NCI-H748 (cell line): ENCODE measurements at regions not wholly inside any gene's neighbourhood (a gene's known extent, or its start where the extent isn't known, plus 50 kb on each side); places are given as distances from the start of the nearest gene placed in this dataset.

Experiments used
- DNase-seq: peaks from one replicate; lab custom pipeline; 2025; ENCODE audit not compliant: unreplicated experiment; lab: John Stamatoyannopoulos, UW

DNA sequence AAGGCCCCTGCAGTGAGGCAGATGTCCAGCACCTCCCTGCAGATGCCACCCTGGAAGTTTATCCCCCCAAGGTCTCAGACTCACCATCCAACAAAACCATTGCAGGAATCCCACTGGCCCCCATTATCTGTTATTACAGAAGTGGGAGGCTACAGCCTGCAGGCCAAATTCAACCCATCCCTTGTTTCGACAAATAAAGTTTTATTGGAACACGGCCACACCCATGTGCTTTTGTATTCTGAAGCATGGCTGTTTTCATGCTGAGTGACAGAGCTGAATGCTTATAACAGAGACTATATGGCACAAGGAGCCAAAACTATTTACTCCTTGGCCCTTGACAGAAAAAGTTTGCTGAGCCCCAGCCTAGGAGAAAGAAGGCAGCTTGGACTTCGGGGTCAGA, 428.8 kb downstream of the CDK5RAP2 start:
- peak; percentile 27 for DNase-seq

DNA sequence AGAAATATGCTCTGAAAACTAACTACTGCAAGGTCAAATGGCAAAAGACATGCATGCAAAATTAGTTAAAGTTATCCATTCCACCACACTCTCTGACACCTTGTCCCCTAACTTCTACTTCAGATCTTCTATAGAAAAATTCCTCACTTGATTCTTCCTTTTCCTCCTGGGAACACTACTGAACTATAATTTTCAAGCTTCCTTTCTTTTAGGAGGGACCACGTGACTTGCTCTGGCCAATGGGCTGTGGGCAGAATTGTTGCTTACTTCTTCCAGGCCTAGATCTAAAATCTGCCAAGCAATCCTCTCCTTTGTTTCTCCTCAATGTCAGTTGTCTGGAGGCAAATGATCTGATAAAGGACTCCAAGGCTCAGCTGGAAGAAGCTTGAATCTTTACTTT, 441.0 kb downstream of the CDK5RAP2 start:
- no peak for DNase-seq

GRCh38 chr9:120137186-120137840, 442.7 kb downstream of the CDK5RAP2 start:
- DNase-seq = no peak

DNA sequence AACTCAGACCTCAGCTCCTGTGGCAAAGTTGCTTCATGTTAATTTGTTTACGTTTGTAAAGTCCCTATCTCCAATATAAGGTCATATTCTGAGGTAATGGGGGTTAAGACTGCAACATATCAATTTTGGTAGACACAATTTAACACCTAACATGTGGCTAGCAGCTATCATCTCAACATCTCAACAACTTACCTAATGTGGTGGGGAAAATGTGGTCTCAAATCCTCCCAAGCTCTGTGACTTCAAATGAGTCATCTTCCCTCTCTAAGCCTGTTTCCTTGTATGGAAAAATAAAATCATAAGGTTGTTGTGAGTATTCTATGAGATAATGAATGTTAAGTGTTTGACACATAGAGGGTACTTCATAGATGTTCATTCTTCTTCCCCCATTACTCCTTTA, 443.3 kb downstream of the CDK5RAP2 start:
- DNase-seq = no peak

GRCh38 chr9:120117081-120117480, 462.9 kb downstream of the CDK5RAP2 start:
- DNase-seq = no peak

DNA sequence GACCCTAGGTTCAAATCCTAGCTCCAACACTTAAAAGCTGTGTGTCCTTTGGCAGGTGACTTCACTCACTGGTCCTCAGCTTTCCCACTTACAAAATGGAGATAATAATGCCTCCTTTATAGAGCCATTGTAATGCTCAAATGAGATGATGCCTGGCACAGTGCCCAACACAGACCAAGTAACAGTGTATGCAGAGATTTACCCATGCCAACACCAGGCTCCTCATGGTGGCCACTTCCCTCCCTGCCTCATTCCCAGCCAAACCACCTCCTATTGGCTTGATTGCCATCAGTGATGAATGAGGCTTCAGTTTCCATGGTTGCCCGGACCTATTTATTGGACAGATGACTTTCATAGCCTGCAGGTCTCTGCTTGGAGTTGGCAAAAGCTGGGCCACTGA, 469.4 kb downstream of the CDK5RAP2 start:
- peak; percentile 76 for DNase-seq

DNA sequence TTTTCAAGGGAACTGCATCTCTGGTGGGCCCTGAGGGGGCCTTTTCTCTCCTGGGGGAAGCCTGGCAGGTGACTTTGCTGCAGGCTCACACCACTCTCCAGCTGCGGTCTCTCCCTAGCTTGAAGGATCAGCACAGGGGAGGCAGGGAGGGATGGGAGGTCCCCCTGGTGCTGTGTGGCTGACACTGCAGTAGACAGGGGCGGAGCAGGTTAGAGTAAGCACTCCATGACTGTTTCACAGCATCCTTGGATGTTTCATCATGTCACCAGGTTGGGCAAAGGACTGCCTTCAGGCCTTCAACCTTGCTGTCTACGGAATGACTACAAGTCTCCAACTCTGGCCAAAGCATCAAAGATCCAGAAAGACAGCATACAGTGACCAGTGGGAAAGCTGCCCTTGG, 470.7 kb downstream of the CDK5RAP2 start:
- peak; percentile 66 for DNase-seq

DNA sequence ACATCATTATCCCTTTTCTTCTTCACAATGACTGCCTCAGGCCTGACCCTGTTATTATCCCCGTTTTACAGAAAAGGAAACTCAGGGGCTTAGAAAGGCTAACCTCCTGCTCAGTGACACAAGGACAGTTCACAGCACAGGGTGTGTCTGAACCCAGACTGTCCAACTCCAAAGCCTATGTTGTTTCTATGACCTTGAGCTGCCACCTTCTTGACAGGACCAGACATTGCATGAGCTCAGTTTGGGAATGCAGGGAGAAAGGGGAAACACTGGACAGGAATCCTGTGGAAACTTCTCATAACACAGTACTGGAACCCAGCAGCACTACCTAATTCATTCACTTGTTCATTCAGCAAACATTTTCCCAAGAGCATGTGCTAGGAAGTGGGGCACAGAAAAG, 472.8 kb downstream of the CDK5RAP2 start:
- peak; percentile 9 for DNase-seq

DNA sequence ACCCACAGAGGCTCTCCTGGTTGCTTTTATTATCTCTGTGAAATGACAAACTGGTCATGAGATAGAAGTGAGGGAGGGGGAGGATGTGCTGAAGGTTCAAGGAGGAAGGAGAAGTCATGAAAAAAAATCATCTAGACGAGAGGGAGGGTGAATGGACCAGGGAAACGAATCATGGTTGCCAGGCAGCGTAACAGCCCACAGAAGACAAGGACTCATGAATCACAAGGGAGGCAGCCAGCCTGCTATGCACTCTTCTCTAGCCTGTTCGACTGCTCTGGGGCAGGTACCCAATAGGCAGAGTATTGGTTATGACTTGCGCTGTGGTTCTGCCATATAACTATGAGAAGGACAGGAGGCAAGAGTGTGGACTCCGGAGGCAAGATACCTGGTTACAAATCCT, 475.2 kb downstream of the CDK5RAP2 start:
- no peak for DNase-seq

GRCh38 chr9:120100595-120100994, 479.4 kb downstream of the CDK5RAP2 start:
- no peak for DNase-seq

- DNase-seq = peak; percentile 12
These were observed 480.9 kb downstream of the CDK5RAP2 start for GRCh38 chr9:120099065-120099464.

DNA sequence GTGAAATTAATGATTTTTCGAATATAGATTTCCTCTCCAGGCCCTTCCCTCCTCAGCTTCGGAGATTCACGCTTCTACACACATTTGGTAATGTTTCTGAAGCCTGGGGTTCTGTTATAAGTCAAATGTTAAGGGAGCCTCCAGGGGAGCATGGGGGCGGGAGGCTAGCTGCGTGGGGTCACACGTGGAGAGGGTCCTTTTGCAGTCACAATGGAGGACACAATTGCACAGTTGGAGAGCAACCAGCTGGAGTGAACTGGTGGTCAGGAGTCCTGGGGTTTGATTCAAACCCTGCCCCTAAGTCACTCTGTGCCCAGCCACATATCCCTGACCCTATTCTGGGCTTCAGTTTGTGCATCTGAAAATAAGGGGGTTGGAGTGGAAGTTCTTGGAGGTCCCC, 481.4 kb downstream of the CDK5RAP2 start:
- DNase-seq = no peak

- no peak for DNase-seq
These were observed 488.8 kb downstream of the CDK5RAP2 start for GRCh38 chr9:120091206-120091605.

DNA sequence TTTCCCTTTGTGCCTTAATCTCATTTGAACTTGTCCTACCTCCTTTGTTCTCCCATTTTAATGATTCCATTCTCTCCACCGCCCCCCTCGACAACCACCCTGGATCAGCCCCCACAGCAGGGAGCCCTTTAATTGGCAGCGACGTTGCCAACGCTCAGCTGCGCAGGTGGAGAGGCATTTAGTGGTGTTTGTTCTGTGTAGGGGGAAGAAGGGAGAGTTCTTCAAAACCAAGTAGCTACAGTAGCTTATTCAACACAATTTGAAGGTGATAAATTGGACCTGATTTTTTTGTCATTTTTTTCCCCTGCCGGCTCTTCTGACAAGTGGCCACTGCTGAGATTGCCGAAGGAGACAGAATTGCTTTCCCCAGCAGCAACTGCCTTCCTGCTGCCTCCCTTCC, 499.1 kb downstream of the CDK5RAP2 start:
- peak; percentile 93 for DNase-seq

- DNase-seq = no peak
These were observed 501.9 kb downstream of the CDK5RAP2 start for GRCh38 chr9:120078112-120078511.

GRCh38 chr9:120071760-120072159, 508.2 kb downstream of the CDK5RAP2 start:
- DNase-seq = no peak

DNA sequence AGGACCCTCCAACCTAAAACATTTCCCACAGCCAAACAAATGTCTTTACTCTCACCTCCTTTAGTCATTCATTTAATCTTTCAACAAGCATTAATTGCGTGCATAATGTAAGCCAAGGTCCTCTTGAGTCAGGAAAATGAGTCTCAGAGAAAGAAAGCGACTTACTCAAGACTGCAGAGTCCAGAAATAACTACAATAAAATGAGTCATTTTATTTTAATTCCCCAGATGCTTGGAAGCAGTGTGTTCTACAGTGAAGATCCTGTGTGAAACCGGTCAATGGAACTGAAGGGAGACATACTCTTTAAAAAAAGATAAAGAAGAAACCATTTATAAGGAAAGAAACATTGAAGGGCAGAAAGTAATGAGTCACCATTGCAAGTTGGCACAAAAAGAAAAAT, 513.7 kb downstream of the CDK5RAP2 start:
- DNase-seq = no peak

DNA sequence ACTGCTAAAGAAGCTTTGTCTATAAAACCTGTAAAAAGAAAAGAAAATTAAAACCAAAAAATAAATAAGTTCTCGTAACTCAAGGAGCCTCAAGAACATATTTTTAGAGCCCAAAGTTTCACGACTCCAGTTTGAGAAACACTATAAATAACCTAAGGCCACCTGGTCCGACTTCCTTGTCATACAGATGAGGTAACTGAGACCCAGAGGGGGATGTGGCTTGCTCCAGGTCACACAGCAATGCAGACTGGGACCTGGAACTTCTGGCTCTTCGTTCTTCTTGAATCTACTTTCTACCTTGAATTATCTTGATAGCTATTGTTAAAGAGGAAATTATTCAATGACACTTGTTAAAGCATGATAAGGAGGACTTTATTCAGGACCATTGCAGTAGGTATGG, 514.8 kb downstream of the CDK5RAP2 start:
- no peak for DNase-seq

- DNase-seq = no peak
These were observed 535.0 kb downstream of the CDK5RAP2 start for GRCh38 chr9:120045011-120045410.

- peak; percentile 70 for DNase-seq
These were observed 536.5 kb downstream of the CDK5RAP2 start for GRCh38 chr9:120043448-120043847.

- no peak for DNase-seq
These were observed 539.1 kb downstream of the CDK5RAP2 start for GRCh38 chr9:120040896-120041295.

DNA sequence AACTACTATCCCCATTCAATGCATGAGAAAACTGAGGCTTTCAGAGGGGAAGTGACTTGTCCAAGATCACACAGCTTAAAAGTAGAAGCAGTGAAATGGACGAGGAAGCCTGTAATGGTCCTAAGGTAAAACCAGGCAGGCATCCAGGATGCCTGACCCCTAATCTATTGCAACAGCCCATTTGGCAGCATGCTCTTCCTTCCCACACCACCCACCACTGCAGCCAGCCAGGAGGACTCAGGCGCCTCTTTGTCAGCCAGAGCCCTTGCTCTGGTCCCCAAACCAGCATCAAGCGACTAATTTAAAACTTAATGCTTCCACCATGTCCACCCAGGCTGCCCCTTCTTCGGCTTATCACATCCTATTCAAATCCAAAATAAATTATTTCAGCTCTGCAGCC, 541.6 kb downstream of the CDK5RAP2 start:
- DNase-seq = no peak

GRCh38 chr9:120032639-120033038, 547.3 kb downstream of the CDK5RAP2 start:
- DNase-seq = no peak
